OCI-LY3 (cell line): ENCODE measurements at regions not wholly inside any gene's neighbourhood (a gene's known extent, or its start where the extent isn't known, plus 50 kb on each side); places are given as distances from the start of the nearest gene placed in this dataset.
"Not testable (repeated sequence)": the region's sequence is repeated elsewhere in the genome, so short reads cannot be mapped to it uniquely, and the experiment has no call there.

Experiments used
- H2AFZ ChIP-seq: fragments of 200-600, 300-600 bp; shearing (Covaris generic); 2 replicates; pipeline ENCODE4 v1.6.0; 2014; ENCODE audit warnings: antibody characterized with exemption, low read depth, low read length
- H3K27ac ChIP-seq: fragments of 200-600, 300-600 bp; sonication (generic); 2 replicates; pipeline ENCODE4 v1.5.1; 2014; ENCODE audit warnings: mild to moderate bottlenecking, low read length, moderate library complexity, mixed read lengths
- H3K27me3 ChIP-seq: fragments of 200-600, 300-600 bp; sonication (generic); 2 replicates; pipeline ENCODE4 v1.6.1; 2014; ENCODE audit warnings: low read depth, low read length, mixed read lengths
- H3K36me3 ChIP-seq: fragments of 200-600, 300-600 bp; sonication (generic); replicated peaks from 2 replicates; pipeline ENCODE3; 2014; ENCODE audit warnings: low read depth, low read length, mixed read lengths
- H3K4me1 ChIP-seq: fragments of 300-600, 200-600 bp; sonication (generic); 2 replicates; pipeline ENCODE4 v1.6.1; 2014; ENCODE audit warnings: low read length, mixed read lengths
- H3K4me2 ChIP-seq: fragments of 200-600, 300-600 bp; sonication (generic); 2 replicates; pipeline ENCODE4 v1.6.1; 2014; ENCODE audit warnings: low read length, mixed read lengths
- H3K4me3 ChIP-seq: fragments of 300-600, 200-600 bp; sonication (generic); 2 replicates; pipeline ENCODE4 v1.5.1; 2014; ENCODE audit warnings: antibody characterized with exemption, mild to moderate bottlenecking, low read length, moderate library complexity
- H3K79me2 ChIP-seq: fragments of 300-600, 200-600 bp; shearing (Covaris generic); 2 replicates; pipeline ENCODE4 v1.6.1; 2014; ENCODE audit warnings: mild to moderate bottlenecking, low read length, mixed read lengths
- H3K9ac ChIP-seq: fragments of 300-600, 200-600 bp; shearing (Covaris generic); 2 replicates; pipeline ENCODE4 v1.6.0; 2014; ENCODE audit warnings: mild to moderate bottlenecking, low read length, moderate library complexity
- H3K9me3 ChIP-seq: fragments of 200-600, 300-600 bp; shearing (Covaris generic); 2 replicates; pipeline ENCODE4 v1.6.1; 2014; ENCODE audit warnings: low read length, mixed read lengths; ENCODE audit not compliant: insufficient read depth
- H4K20me1 ChIP-seq: fragments of 200-600, 300-600 bp; sonication (generic); 2 replicates; pipeline ENCODE4 v1.6.1; 2016; ENCODE audit warnings: low read length, mixed read lengths; ENCODE audit not compliant: insufficient read depth

DNA sequence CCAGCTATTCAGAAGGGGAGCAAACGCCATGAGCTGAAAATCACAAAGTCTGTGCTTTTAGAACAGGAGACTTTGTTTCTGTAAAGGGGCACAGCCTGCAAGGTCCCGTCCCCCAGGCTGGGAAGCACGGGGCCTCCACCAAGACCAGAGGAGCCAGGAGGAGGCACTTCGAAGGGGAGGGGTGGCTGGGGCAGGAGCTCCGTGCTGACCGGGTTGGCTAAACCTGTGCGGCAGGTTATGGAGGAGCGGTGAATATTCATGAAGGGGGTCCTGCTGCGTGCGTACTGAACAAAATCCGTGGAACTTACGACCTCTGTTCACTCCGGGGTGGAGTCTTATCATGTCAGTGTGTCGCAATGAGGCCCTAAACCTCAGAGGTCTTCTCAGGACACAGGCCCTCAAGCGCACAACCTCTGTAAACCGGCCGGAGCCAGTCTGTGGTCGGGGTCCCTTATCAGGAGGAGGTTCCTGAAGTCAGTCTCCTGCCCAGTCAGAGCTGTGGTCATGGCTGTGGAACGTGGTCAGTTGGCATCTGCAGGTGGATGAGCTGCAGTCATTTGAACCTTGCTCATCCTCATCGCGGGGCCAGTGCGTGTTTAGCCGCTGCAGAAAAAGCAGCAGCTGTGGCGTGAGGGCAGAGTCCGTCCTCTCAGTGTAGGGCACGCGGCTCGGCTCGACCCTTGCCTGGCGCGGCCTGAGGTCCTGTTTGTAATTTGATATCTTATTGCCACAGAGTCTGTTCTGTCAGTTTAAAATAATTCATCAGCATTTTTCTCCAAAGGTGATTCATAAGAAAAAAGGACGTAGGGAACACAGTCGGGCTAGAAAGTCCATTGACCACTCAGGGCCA lies 5507.7 kb upstream of the TPTE start:
- H3K27ac ChIP-seq, H3K27me3 ChIP-seq, H3K79me2 ChIP-seq, H3K4me3 ChIP-seq, H3K36me3 ChIP-seq, H2AFZ ChIP-seq, H3K4me2 ChIP-seq, H3K9me3 ChIP-seq, H3K9ac ChIP-seq, H4K20me1 ChIP-seq, H3K4me1 ChIP-seq: not testable (repeated sequence)

DNA sequence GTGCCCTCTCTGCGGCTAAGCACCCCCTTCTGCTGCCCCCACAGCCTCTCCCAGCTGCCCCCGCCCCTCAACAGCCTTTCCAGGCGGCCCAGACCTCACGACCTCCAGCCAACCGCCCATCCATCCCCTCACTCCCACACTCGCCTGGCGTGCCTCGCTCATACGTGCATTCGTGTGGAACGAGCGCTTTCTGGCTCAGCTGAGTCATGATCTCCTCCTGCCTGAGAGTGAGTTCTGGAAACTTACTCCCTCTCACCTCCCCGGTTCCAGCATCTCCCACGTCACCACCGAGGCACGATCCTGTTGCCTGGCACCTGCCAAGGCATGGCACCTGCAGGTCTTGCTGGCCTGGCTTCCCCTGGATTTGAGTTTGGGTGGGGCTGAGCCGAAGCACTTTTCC lies 5506.2 kb upstream of the TPTE start:
- not testable (repeated sequence) for H2AFZ ChIP-seq, H3K9me3 ChIP-seq, H3K4me1 ChIP-seq, H3K4me3 ChIP-seq, H3K36me3 ChIP-seq, H3K27me3 ChIP-seq, H3K9ac ChIP-seq, H4K20me1 ChIP-seq, H3K4me2 ChIP-seq, H3K79me2 ChIP-seq, H3K27ac ChIP-seq

- H3K4me3 ChIP-seq, H3K4me2 ChIP-seq, H3K79me2 ChIP-seq: not testable (repeated sequence)
These were observed 5502.3 kb upstream of the TPTE start for GRCh38 chr21:5019120-5019519.

DNA sequence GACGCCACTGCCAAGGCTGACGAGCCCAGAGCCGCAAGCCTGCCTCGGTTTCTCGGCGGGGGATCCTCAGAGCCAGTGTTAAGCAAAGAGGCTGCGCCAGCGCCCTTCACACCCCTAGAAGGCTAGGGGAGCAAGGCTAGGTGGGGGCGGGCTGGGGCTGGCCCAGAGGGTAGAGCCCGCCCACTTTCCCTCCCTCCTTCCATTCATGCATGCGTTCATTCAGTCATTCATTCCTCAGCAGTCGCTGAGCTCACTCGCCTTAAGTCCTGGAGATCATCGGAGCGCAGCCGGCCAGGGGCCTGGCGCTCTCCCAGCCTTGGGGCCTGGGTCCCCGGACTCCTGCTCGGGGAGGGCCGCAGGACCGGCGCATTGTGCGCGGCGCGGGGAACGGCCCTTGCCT lies 5499.6 kb upstream of the TPTE start:
- not testable (repeated sequence) for H3K36me3 ChIP-seq, H3K4me1 ChIP-seq, H3K27ac ChIP-seq, H2AFZ ChIP-seq, H3K4me2 ChIP-seq, H3K9ac ChIP-seq, H4K20me1 ChIP-seq, H3K27me3 ChIP-seq, H3K9me3 ChIP-seq, H3K79me2 ChIP-seq, H3K4me3 ChIP-seq

More at GRCh38 chr21:5019120-5019519, 5502.3 kb upstream of the TPTE start:
- not testable (repeated sequence) for H4K20me1 ChIP-seq, H3K9me3 ChIP-seq, H3K9ac ChIP-seq, H2AFZ ChIP-seq, H3K4me1 ChIP-seq, H3K27ac ChIP-seq, H3K27me3 ChIP-seq, H3K36me3 ChIP-seq

- H2AFZ ChIP-seq, H3K79me2 ChIP-seq, H3K4me3 ChIP-seq, H3K9me3 ChIP-seq, H3K36me3 ChIP-seq, H3K4me1 ChIP-seq, H4K20me1 ChIP-seq, H3K9ac ChIP-seq, H3K4me2 ChIP-seq, H3K27me3 ChIP-seq, H3K27ac ChIP-seq: not testable (repeated sequence)
These were observed 5499.1 kb upstream of the TPTE start for GRCh38 chr21:5022254-5022653.

- H3K9ac ChIP-seq, H3K36me3 ChIP-seq, H4K20me1 ChIP-seq, H3K79me2 ChIP-seq, H3K4me2 ChIP-seq, H3K27me3 ChIP-seq, H3K4me1 ChIP-seq, H3K9me3 ChIP-seq, H3K27ac ChIP-seq, H2AFZ ChIP-seq, H3K4me3 ChIP-seq: not testable (repeated sequence)
These were observed 5498.6 kb upstream of the TPTE start for GRCh38 chr21:5022748-5023147.

GRCh38 chr21:5035147-5035546 lies 5486.2 kb upstream of the TPTE start:
- not testable (repeated sequence) for H4K20me1 ChIP-seq

DNA sequence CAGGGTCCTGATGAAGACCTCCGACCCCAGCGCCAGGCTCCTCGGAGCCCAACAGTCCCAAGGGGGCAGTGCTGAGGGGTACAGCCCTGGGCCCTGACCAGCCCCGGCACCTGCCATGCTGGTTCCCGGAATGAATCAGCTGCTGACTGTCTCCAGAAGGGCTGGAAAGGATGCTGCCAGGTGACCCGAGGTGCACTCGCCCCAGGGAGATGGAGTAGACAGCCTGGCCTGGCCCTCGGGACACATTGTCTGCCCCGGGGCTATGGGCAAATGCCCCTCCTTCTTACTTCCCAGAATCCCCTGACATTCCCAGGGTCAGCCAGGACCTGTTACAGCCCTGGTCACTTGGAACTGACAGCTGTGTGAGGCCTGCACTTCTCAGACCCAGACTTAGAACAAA lies 5485.8 kb upstream of the TPTE start:
- not testable (repeated sequence) for H3K79me2 ChIP-seq, H3K9me3 ChIP-seq, H3K27me3 ChIP-seq, H3K9ac ChIP-seq, H4K20me1 ChIP-seq, H3K27ac ChIP-seq, H3K4me3 ChIP-seq, H3K4me1 ChIP-seq, H3K4me2 ChIP-seq, H3K36me3 ChIP-seq, H2AFZ ChIP-seq

More at GRCh38 chr21:5035147-5035546, 5486.2 kb upstream of the TPTE start:
- H2AFZ ChIP-seq, H3K27ac ChIP-seq, H3K9me3 ChIP-seq, H3K36me3 ChIP-seq, H3K9ac ChIP-seq, H3K27me3 ChIP-seq, H3K4me2 ChIP-seq, H3K4me1 ChIP-seq, H3K4me3 ChIP-seq, H3K79me2 ChIP-seq: not testable (repeated sequence)

GRCh38 chr21:5037606-5038331 lies 5483.6 kb upstream of the TPTE start:
- H3K9ac ChIP-seq, H3K9me3 ChIP-seq, H2AFZ ChIP-seq, H3K4me2 ChIP-seq, H3K27me3 ChIP-seq, H3K27ac ChIP-seq, H3K36me3 ChIP-seq, H3K79me2 ChIP-seq, H3K4me3 ChIP-seq, H4K20me1 ChIP-seq, H3K4me1 ChIP-seq: not testable (repeated sequence)
